ENCODE measurements at regions not wholly inside any gene's neighbourhood (a gene's known extent, or its start where the extent isn't known, plus 50 kb on each side); places are given as distances from the start of the nearest gene placed in this dataset.

- no peaks in the 10 kb centered on the region for H3K27me3 ChIP-seq (ENCODE audit: insufficient read depth, low read depth, low read length)
- no peaks in the 10 kb centered on the region for H3K79me2 ChIP-seq (replicated peaks; ENCODE audit: insufficient read depth, low read length)
- no peaks in the 10 kb centered on the region for H3K9me2 ChIP-seq (ENCODE audit: insufficient read depth, low read length)
- no peak overlapping the region for H3K4me2 ChIP-seq (ENCODE audit: low read length)
- H3K9ac ChIP-seq (ENCODE audit: low read length): no peak overlapping the region
- no peaks in the 10 kb centered on the region for H3F3A ChIP-seq (ENCODE audit: insufficient read depth, low read length, poor library complexity, severe bottlenecking)
- no peak overlapping the region for H3K27ac ChIP-seq (ENCODE audit: low read length)
- no peaks in the 10 kb centered on the region for H3K36me3 ChIP-seq (ENCODE audit: insufficient read depth, low read length)
- no peaks in the 10 kb centered on the region for H3K9me3 ChIP-seq (ENCODE audit: low read length)
- no peak overlapping the region for H2AFZ ChIP-seq (ENCODE audit: low read depth, low read length)
- no peak overlapping the region for H3K4me3 ChIP-seq (ENCODE audit: low read length)
- TF ChIP-seq EP300 (conservative IDR thresholded peaks at IDR 0.05; ENCODE audit: poor library complexity, severe bottlenecking) (no peak), TAF1 (IDR thresholded peaks at IDR 0.05; ENCODE audit: low read depth) (no peak), RAD21 (conservative IDR thresholded peaks at IDR 0.05) (no peak), EZH2 (IDR thresholded peaks at IDR 0.05; ENCODE audit: borderline replicate concordance, insufficient read depth, low read length, poor library complexity, severe bottlenecking) (no peak), REST (IDR thresholded peaks at IDR 0.05; ENCODE audit: borderline replicate concordance) (no peak), SMC3 (conservative IDR thresholded peaks at IDR 0.05; ENCODE audit: poor library complexity) (no peak), POLR2AphosphoS5 (IDR thresholded peaks at IDR 0.05) (no peak), CTCF (IDR thresholded peaks at IDR 0.05; ENCODE audit: poor library complexity, severe bottlenecking) (no peak), MXI1 (conservative IDR thresholded peaks at IDR 0.05; ENCODE audit: poor library complexity, severe bottlenecking) (no peak)
- H4K20me1 ChIP-seq (ENCODE audit: insufficient read depth): no peaks in the 10 kb centered on the region
These were observed 723.9 kb upstream of the ALCAM start for GRCh38 chr3:104642827-104643226.

GRCh38 chr3:104646196-104646595, 720.5 kb upstream of the ALCAM start:
- Histone ChIP-seq H4K20me1 (ENCODE audit: insufficient read depth) (no peaks in the 10 kb centered on the region), H3K9me3 (ENCODE audit: low read length) (no peaks in the 10 kb centered on the region), H3K4me3 (ENCODE audit: low read length) (no peak overlapping the region), H3K36me3 (ENCODE audit: insufficient read depth, low read length) (no peaks in the 10 kb centered on the region), H2AFZ (ENCODE audit: low read depth, low read length) (no peak overlapping the region), H3K4me2 (ENCODE audit: low read length) (no peak overlapping the region), H3K27me3 (ENCODE audit: insufficient read depth, low read depth, low read length) (no peaks in the 10 kb centered on the region), H3F3A (ENCODE audit: insufficient read depth, low read length, poor library complexity, severe bottlenecking) (no peaks in the 10 kb centered on the region), H3K9me2 (ENCODE audit: insufficient read depth, low read length) (no peaks in the 10 kb centered on the region), H3K9ac (ENCODE audit: low read length) (no peak overlapping the region), H3K27ac (ENCODE audit: low read length) (no peak overlapping the region), H3K79me2 (replicated peaks; ENCODE audit: insufficient read depth, low read length) (no peaks in the 10 kb centered on the region)
- TF ChIP-seq REST (IDR thresholded peaks at IDR 0.05; ENCODE audit: borderline replicate concordance) (no peak), EZH2 (IDR thresholded peaks at IDR 0.05; ENCODE audit: borderline replicate concordance, insufficient read depth, low read length, poor library complexity, severe bottlenecking) (no peak), TAF1 (IDR thresholded peaks at IDR 0.05; ENCODE audit: low read depth) (no peak), SMC3 (conservative IDR thresholded peaks at IDR 0.05; ENCODE audit: poor library complexity) (no peak), MXI1 (conservative IDR thresholded peaks at IDR 0.05; ENCODE audit: poor library complexity, severe bottlenecking) (no peak), EP300 (conservative IDR thresholded peaks at IDR 0.05; ENCODE audit: poor library complexity, severe bottlenecking) (no peak), RAD21 (conservative IDR thresholded peaks at IDR 0.05) (no peak), CTCF (IDR thresholded peaks at IDR 0.05; ENCODE audit: poor library complexity, severe bottlenecking) (no peak), POLR2AphosphoS5 (IDR thresholded peaks at IDR 0.05) (no peak)
